ENCODE measurements at regions not wholly inside any gene's neighbourhood (a gene's known extent, or its start where the extent isn't known, plus 50 kb on each side); places are given as distances from the start of the nearest gene placed in this dataset.
"Not testable (repeated sequence)": the region's sequence is repeated elsewhere in the genome, so short reads cannot be mapped to it uniquely, and the experiment has no call there.

DNA sequence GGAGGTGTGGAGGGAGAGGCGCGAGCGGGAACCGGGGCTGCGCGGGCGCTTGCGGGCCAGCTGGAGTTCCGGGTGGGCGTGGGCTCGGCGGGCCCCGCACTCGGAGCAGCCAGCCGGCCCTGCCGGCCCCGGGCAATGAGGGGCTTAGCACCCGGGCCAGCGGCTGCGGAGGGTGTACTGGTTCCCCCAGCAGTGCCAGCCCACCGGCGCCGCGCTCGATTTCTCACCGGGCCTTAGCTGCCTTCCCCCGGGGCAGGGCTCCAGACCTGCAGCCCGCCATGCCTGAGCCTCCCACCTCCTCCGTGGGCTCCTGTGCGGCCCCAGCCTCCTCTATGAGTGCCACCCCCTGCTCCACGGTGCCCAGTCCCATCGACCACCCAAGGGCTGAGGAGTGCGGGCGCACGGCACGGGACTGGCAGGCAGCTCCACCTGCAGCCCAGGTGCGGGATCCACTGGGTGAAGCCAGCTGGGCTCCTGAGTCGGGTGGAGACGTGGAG, 141.4 kb downstream of the SPRY1 start:
- not testable (repeated sequence) for DNase-seq

- peak; percentile 64 for DNase-seq
Measured at GRCh38 chr4:123545667-123546572, 149.3 kb downstream of the SPRY1 start.

- no peak for DNase-seq
Measured at GRCh38 chr4:123546573-123547060, 150.0 kb downstream of the SPRY1 start.

DNA sequence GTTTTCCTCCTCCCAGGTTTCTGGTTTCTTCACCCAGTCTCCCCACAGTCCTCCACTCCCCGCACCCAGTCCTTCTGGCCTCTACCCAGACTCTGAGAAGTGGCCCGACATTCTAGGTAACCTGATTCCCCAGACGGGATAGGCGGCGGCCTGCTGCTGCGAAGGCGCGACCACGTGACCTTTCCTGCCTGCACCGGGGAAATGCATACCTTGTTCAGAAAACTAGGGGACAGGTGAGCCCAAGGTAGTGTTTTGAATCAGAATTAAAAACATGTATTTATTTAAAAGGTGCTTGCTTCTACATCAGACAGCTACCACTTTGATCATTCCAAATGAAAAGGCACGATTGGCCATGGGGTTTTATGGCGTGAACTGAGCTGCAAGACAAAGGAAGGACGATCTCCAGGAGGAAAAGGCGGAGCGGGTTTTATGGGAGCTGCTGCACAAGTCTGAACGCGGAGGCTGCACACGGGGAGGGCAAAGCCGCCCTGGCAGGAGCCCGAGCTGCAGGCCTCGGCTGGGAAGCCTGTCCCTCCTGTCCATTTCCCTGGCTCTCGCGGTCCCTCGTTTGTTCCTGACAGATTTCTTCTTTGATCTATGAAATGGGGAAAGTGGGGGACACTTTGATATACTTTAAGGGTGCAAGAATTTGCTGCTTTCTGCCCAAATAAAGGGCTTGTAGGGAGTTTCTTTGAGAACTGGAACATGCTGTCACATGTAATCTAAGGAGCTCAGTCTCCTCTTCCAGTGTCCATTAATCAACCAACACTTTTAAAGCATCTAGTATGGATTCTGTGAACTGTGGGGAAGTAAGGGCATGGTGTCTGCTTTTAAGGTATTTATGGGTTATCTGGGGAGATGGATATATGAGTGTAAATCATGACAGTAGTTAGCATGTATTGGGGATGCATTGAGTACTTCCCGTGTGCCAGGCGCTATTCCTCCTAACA, 150.9 kb downstream of the SPRY1 start:
- peak; percentile 76 for DNase-seq

DNA sequence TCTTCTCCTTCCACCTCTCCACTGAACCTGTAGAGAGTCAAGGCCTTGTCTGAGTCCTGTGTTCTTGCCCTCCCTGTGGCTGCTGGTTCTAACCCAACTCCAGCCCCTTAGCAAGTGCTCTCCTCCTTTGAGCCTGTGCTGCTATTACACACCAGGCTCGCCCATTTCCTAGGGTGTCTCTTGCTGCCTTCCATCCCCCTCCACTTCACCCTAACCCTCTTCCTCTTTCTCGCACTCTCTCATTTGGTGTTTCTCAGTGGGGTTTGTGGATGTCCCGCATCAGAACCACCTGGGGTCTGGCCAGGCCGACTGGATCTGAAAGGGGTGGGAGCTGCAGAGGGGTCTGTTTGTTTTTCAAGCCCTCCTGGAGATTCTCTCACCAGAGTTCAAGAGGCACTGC, 156.7 kb downstream of the SPRY1 start:
- no peak for DNase-seq

GRCh38 chr4:123553733-123554637, 157.4 kb downstream of the SPRY1 start:
- peak; percentile 39 for DNase-seq

DNA sequence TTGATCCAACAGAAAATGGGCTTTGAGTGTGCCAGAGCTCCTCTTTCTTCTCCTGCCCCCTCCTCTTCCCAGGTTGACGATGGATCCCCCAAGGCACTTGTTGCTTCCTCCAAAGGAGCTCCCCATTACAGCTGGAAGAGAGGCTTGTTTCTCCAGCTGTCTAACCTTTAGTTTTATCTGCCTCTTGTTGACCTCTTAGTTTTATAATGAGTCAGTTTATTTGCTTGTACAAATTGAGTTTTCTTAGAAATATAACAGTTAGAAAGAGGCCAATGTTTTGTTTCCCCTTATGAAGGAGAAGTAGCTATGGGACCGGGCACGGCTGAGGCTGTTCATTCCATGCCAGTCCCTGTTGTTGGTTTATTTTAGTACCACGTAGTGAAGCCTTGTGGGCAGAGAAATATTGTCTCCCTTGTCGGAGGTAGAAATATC, 158.2 kb downstream of the SPRY1 start:
- DNase-seq = no peak

- peak; percentile 91 for DNase-seq
Measured at GRCh38 chr4:123555233-123555806, 158.7 kb downstream of the SPRY1 start.

GRCh38 chr4:123555807-123556273, 159.2 kb downstream of the SPRY1 start:
- peak; percentile 54 for DNase-seq

DNA sequence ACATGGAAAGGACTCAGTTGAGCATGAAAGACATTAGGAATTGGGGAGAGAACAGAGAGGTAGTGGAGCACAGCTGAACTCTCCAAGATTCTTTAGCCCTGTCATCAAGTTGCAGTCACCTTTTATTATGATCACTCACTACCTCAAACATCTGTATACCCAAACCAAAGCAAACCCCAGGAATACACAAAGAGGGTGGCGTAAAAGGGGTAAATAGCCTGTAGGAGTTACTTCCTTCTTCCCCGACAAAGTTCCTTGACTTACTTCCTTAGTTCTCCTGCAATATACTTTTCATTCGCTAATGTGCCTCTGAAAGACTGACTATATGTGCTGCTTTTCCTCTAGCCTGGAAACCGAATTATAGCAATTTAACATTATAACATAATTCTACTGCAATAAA, 159.9 kb downstream of the SPRY1 start:
- no peak for DNase-seq

- DNase-seq = no peak
Measured at GRCh38 chr4:123557857-123558536, 161.4 kb downstream of the SPRY1 start.

DNA sequence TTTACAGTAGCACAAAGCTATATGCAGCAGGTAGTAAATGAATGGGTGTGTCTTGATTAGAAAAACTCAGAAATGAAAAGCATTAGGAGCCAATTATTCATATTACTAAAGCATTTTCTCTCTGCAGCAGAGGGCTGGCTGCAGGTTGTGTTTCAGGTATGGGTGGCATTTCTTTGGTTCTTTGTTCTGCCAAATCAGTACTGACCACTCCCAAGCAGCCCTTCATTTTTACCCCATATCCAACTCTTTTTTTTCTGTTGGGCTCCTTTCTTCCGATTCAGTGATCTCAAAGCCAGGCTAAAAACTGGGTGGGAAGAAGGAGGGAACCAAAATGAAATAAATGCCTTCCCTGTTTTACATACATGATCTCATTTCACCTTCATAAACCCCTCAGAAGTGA, 162.3 kb downstream of the SPRY1 start:
- no peak for DNase-seq

- peak; percentile 50 for DNase-seq
Measured at GRCh38 chr4:123559955-123560871, 163.6 kb downstream of the SPRY1 start.

- no peak for DNase-seq
Measured at GRCh38 chr4:123561525-123561924, 164.9 kb downstream of the SPRY1 start.

DNA sequence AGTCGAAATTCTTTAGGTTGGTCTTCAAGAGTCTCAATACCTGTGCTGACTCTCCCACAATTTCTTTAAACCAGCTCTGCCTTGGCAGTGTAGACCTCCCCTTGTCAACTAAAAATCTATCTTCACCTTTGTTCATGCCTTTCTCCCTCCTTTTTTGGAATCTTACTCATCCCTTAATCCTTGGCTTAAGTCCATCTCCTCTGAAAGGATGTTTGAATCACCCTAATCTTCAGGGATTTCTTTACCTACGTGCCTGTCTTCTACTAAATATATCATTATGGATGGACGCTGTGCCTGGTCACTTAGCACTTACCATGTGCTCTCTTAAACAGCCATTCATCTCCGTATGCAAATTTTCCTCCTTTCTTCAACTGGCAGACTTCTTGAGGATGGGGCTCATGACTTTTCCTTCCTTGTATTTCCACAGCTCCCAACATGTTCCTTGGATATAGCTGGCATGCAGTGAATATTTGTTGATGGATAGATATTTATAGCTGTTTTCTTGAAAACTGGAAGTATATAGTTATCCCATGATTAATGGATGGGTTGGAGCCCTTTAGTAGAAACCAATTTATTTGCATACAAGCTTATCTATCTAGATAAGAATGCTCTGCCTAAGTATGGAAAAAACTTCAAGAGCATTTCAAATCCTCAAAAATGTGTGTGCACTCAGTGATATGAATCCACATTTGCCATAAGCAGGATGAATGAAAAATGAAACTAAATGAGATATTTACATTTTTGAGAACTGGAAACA, 166.6 kb downstream of the SPRY1 start:
- DNase-seq = no peak

GRCh38 chr4:123564758-123565346, 168.3 kb downstream of the SPRY1 start:
- DNase-seq = no peak

DNA sequence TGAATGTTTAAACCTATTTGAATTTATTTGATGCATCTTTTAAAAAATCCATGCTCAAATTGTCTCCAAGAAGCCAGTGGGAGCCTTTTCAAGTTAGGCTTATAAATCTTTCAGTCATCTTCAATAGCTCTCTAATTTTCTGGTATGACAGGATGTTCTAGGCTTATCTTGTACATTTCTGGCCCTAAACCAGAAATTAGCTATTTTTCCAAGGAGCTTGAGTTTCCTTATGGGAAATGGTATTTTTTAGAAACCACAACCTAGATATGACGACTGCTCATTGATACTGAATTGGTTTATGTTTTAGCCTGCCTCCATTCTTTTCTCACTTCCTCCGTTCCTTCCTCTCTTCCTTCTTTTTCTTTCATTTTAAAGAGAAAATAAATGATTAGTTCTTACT, 172.3 kb downstream of the SPRY1 start:
- DNase-seq = no peak

DNA sequence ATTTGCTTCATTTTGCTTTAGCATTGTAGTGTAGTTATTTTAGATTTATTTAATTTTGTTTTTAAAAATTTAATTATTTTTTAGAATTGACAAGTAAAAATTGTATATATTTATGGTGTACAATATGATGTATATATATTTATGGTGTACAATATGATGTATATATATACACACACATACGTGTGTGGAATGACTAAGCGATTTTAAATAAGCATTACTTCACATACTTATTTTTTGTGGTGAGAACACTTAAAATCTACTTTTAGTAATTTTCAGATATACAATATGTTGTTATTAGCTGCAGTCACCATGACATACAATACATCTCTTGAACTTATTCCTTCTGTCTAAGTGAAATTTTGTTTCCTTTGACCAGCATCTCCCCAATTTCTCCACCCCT, 172.9 kb downstream of the SPRY1 start:
- DNase-seq = no peak
